K562 (cell line): ENCODE measurements at regions not wholly inside any gene's neighbourhood (a gene's known extent, or its start where the extent isn't known, plus 50 kb on each side); places are given as distances from the start of the nearest gene placed in this dataset.

ENCODE experiments used
- DPF2 ChIP-seq: fragments of 450-650 bp; IDR thresholded peaks from 2 replicates; pipeline ENCODE4 v1.6.1; 2016
- FOSL1 ChIP-seq: fragments of 200-800 bp; sonication (Bioruptor generic); conservative IDR thresholded peaks from 2 replicates; pipeline ENCODE4 v1.6.1; 2016; ENCODE audit warnings: missing genetic modification characterization, missing compliant biosample characterization
- HIVEP1 ChIP-seq: fragments of 250-450 bp; sonication (Bioruptor Pico); IDR thresholded peaks from 2 replicates; pipeline ENCODE4 v1.4.0; 2020; ENCODE audit warnings: mild to moderate bottlenecking
- MCM3 ChIP-seq: fragments of 450-650 bp; IDR thresholded peaks from 2 replicates; pipeline ENCODE4 v1.6.1; 2016
- SRSF3 ChIP-seq: fragments of 200-400 bp; formaldehyde crosslinking; IDR thresholded peaks from 2 replicates; pipeline ENCODE4 v1.6.1; 2016; ENCODE audit warnings: mild to moderate bottlenecking, low read length, moderate library complexity; ENCODE audit not compliant: insufficient read depth
- TAF9B ChIP-seq: fragments of 450-650 bp; IDR thresholded peaks from 2 replicates; pipeline ENCODE4 v1.6.1; 2018; ENCODE audit warnings: mild to moderate bottlenecking; ENCODE audit not compliant: partially characterized antibody
- TCF7 ChIP-seq: sonication (generic); IDR thresholded peaks from 2 replicates; pipeline ENCODE4 v1.6.1; 2016; ENCODE audit warnings: antibody characterized with exemption, borderline replicate concordance

GRCh38 chr3:182198345-182198744 is 486.6 kb downstream of the SOX2 start:
- TF ChIP-seq HIVEP1 (CRISPR knock-in tag): no peak
- TF ChIP-seq TAF9B: no peak
- TF ChIP-seq MCM3: no peak
- TF ChIP-seq SRSF3: no peak
- TF ChIP-seq DPF2: no peak
- TF ChIP-seq TCF7: no peak
- no peak for TF ChIP-seq FOSL1
